HG03196 (cell line): ENCODE measurements at regions not wholly inside any gene's neighbourhood (a gene's known extent, or its start where the extent isn't known, plus 50 kb on each side); places are given as distances from the start of the nearest gene placed in this dataset.
"Not testable (repeated sequence)": the region's sequence is repeated elsewhere in the genome, so short reads cannot be mapped to it uniquely, and the experiment has no call there.

ENCODE experiments used
- ATAC-seq: cut with Tn5 transposase; IDR thresholded peaks from one replicate; pipeline ENCODE4 v1.9.1; 2021; ENCODE audit not compliant: unreplicated experiment

GRCh38 chr22:47400131-47400530, 637.7 kb downstream of the TBC1D22A start:
- not testable (repeated sequence) for ATAC-seq

GRCh38 chr22:47398921-47399790, 636.7 kb downstream of the TBC1D22A start:
- ATAC-seq: no peak

GRCh38 chr22:47398491-47398890, 636.0 kb downstream of the TBC1D22A start:
- ATAC-seq: no peak

- ATAC-seq: no peak
These were observed 635.2 kb downstream of the TBC1D22A start for GRCh38 chr22:47397673-47398072.

GRCh38 chr22:47396515-47396914, 634.1 kb downstream of the TBC1D22A start:
- ATAC-seq: no peak

GRCh38 chr22:47396105-47396504, 633.7 kb downstream of the TBC1D22A start:
- ATAC-seq: no peak

GRCh38 chr22:47395481-47395880, 633.0 kb downstream of the TBC1D22A start:
- no peak for ATAC-seq

- no peak for ATAC-seq
These were observed 632.3 kb downstream of the TBC1D22A start for GRCh38 chr22:47394504-47395440.

- ATAC-seq: no peak
These were observed 630.7 kb downstream of the TBC1D22A start for GRCh38 chr22:47393191-47393590.

GRCh38 chr22:47392729-47393128, 630.3 kb downstream of the TBC1D22A start:
- ATAC-seq: no peak

GRCh38 chr22:47392054-47392347, 629.6 kb downstream of the TBC1D22A start:
- ATAC-seq: no peak

GRCh38 chr22:47391169-47392053, 629.0 kb downstream of the TBC1D22A start:
- ATAC-seq: no peak

GRCh38 chr22:47390026-47390970, 627.8 kb downstream of the TBC1D22A start:
- no peak for ATAC-seq

- no peak for ATAC-seq
These were observed 626.8 kb downstream of the TBC1D22A start for GRCh38 chr22:47389201-47389600.

GRCh38 chr22:47388778-47389177, 626.3 kb downstream of the TBC1D22A start:
- no peak for ATAC-seq

GRCh38 chr22:47388331-47388730, 625.9 kb downstream of the TBC1D22A start:
- ATAC-seq: no peak

GRCh38 chr22:47386812-47387510, 624.5 kb downstream of the TBC1D22A start:
- ATAC-seq: no peak

- ATAC-seq: no peak
These were observed 622.5 kb downstream of the TBC1D22A start for GRCh38 chr22:47384977-47385376.

GRCh38 chr22:47382164-47382890, 619.9 kb downstream of the TBC1D22A start:
- no peak for ATAC-seq
